HG02588 (cell line): ENCODE measurements at regions not wholly inside any gene's neighbourhood (a gene's known extent, or its start where the extent isn't known, plus 50 kb on each side); places are given as distances from the start of the nearest gene placed in this dataset.
"Not testable (repeated sequence)": the region's sequence is repeated elsewhere in the genome, so short reads cannot be mapped to it uniquely, and the experiment has no call there.

ENCODE experiments used
- ATAC-seq: cut with Tn5 transposase; IDR thresholded peaks from one replicate; pipeline ENCODE4 v1.9.1; 2021; ENCODE audit warnings: mild to moderate bottlenecking, moderate library complexity; ENCODE audit not compliant: unreplicated experiment

GRCh38 chr7:11221984-11222383, 248.3 kb downstream of the PHF14 start:
- no peak for ATAC-seq

- ATAC-seq = no peak
Observed at GRCh38 chr7:11224535-11224934, 250.9 kb downstream of the PHF14 start.

- ATAC-seq = no peak
Observed at GRCh38 chr7:11228515-11228914, 254.8 kb downstream of the PHF14 start.

- ATAC-seq = no peak
Observed at GRCh38 chr7:11231190-11231589, 257.5 kb downstream of the PHF14 start.

GRCh38 chr7:11232462-11232861, 258.8 kb downstream of the PHF14 start:
- ATAC-seq = no peak

- no peak for ATAC-seq
Observed at GRCh38 chr7:11233871-11234270, 260.2 kb downstream of the PHF14 start.

GRCh38 chr7:11235491-11235890, 261.8 kb downstream of the PHF14 start:
- no peak for ATAC-seq

GRCh38 chr7:11236680-11237079, 263.0 kb downstream of the PHF14 start:
- ATAC-seq = no peak

- ATAC-seq = no peak
Observed at GRCh38 chr7:11237742-11238141, 264.1 kb downstream of the PHF14 start.

- no peak for ATAC-seq
Observed at GRCh38 chr7:11239316-11239715, 265.6 kb downstream of the PHF14 start.

GRCh38 chr7:11243739-11244138, 270.1 kb downstream of the PHF14 start:
- no peak for ATAC-seq

- no peak for ATAC-seq
Observed at GRCh38 chr7:11244149-11244548, 270.5 kb downstream of the PHF14 start.

GRCh38 chr7:11247545-11247944, 273.9 kb downstream of the PHF14 start:
- ATAC-seq = no peak

- no peak for ATAC-seq
Observed at GRCh38 chr7:11251436-11251835, 277.8 kb downstream of the PHF14 start.

GRCh38 chr7:11252011-11252607, 278.4 kb downstream of the PHF14 start:
- ATAC-seq = no peak

GRCh38 chr7:11252705-11253272, 279.1 kb downstream of the PHF14 start:
- no peak for ATAC-seq

GRCh38 chr7:11256501-11256900, 282.8 kb downstream of the PHF14 start:
- ATAC-seq = no peak

GRCh38 chr7:11261470-11261869, 287.8 kb downstream of the PHF14 start:
- ATAC-seq = no peak

GRCh38 chr7:11266101-11266500, 292.4 kb downstream of the PHF14 start:
- no peak for ATAC-seq

- no peak for ATAC-seq
Observed at GRCh38 chr7:11272352-11272751, 298.7 kb downstream of the PHF14 start.

- no peak for ATAC-seq
Observed at GRCh38 chr7:11274074-11274473, 300.4 kb downstream of the PHF14 start.

GRCh38 chr7:11281953-11282352, 308.3 kb downstream of the PHF14 start:
- ATAC-seq = no peak

- ATAC-seq = not testable (repeated sequence)
Observed at GRCh38 chr7:11283584-11283983, 309.9 kb downstream of the PHF14 start.
